NCI-H2107 treated with DMSO at 0.1 percent for 48 hours (cell line): ENCODE measurements at regions not wholly inside any gene's neighbourhood (a gene's known extent, or its start where the extent isn't known, plus 50 kb on each side); places are given as distances from the start of the nearest gene placed in this dataset.

ENCODE experiments used
- DNase-seq: peaks from one replicate; lab custom pipeline; 2025; ENCODE audit not compliant: unreplicated experiment; lab: John Stamatoyannopoulos, UW

DNA sequence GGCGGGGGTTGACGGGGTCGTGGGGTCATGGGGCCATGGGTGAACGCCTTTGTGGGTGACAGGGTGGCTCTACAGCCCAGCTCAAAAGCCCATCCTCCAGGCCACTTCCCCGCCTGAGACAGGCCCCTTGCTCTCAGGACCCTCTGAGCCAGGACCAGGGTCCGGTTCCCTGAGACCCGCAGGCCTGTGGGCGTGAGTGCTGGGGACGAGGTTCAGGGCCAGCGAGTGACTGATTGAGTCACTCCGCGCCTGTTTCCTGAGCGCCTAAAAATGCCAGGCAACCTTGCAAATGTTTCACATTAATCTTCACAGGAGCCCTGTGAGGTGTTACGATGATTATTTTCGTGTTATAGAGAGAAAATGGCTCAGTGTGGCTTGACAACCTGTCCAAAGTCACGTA, 97.8 kb downstream of the ZNF674 start:
- DNase-seq, result no peak

DNA sequence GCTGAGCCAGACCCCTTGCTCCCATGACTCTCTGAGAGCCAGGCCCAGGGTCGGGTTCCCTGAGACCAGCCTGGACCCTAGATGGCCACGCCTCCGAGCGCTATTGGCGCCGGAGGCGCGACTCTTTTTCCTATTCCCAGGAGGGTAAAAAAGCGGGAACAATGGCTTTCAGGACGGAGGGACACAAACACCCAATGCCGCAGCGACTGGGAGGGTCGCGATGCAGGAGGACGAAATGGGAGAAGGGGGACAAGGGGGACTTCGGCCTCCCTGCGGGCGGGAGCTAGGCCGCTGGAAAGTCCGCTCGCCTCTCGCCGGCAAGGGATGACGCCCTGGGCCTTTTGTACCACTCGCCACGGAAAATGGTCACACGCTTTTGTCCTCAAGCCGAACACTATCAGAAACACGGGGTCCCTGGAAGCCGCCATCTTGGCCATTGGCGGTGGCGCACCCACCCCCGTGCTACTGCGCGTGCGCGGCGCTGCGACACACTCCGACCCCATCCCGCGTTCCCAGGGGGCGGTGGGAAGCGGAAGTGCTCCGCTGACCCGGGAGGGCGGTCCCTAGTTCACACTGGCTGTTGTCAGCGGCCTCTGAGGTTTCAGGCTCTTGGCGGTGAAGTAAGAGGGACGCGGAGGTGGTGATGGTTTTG, 98.4 kb downstream of the ZNF674 start:
- peak; percentile 62 for DNase-seq

DNA sequence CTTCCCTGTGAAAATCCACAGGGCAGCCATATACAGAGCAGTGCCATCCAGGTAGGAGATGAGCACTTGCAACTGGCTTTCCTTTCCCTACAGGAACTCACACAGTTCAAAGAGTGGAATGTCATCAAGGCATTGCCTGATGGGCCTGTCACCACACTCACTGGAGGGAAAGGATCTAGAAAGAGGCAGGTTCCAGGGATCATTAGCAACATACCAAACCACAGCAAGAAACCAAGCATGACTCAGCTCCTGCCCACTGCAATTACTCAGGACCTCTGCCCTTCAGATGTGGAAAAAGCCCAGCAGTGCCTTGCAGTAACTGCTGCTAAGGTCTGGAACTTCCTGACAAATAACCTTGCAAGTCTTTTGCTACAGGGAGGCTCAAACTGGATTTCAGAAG, 101.2 kb downstream of the ZNF674 start:
- no peak for DNase-seq

DNA sequence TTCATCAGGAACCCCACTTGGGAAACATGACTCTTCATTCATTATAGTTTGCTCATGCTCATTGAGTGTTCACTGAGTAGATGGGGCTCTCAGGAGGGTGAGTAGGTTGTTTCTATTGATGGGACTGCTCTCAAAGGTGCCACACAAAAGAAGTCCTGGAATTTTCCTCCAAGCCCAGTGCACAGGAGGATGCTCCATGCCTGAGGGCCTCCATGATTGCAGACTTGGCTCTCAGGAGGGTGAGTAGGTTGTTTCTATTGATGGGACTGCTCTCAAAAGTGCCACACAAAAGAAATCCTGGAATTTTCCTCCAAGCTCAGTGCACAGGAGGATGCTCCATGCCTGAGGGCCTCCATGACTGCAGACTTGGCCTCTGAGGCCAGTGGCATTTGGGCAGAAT, 108.5 kb downstream of the ZNF674 start:
- no peak for DNase-seq

DNA sequence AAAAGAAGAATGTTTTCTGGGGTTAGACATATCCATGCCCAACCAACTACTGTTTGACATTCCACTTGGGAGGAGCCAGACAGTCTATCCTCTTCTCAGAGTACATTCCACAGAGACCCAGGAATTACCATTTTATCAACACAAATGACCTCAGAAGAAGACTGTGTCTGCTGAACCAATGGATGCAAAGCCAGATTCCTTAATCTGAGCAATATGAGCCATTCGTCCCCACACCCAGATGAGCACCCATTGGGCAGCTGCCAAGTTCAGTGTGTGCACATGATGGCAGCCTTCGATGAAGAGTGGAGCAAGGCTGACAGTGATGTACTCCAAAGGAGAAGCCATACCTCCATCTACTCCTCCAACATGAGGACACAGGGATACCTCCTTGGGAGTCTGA, 111.3 kb downstream of the ZNF674 start:
- no peak for DNase-seq

DNA sequence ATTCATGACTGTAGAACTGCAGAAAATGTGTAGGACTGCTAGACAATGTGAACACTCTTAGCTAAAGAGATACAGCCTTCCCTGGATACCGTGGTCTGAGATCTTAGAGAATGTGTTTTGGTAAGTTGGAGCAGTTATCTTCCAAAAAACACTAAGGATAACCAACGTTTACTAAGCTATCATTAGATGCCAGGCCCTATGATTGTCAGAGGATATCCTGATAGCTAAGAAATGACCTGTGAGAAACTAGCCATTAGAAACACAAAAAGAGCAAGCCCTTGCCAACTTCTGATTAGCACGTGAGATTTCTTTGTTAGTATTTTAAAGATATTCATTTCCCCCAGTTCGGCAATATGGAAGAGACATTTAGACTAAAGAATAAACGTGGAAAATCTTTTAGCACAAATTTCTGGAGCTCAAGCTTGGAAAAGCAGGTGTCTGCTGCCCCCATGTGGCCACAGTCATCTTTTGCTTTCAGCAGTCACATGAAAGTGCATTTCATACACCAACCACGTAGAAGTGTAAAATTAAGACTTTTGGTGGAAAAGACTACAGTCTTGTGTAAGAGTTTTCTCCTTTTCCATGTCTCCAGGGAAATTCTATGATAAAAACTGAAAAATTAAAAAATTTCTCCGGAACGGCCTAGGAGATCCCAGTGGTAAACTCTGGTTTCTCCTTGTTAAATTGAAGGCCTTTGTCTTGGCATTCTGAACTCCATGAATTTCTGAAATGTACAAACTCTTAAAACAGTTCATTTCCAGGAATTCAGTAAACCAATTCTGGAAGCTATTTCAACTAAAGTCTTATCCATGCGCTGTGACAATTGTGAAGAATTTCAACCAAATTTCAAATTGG, 136.4 kb downstream of the ZNF674 start:
- DNase-seq, result peak; percentile 2

DNA sequence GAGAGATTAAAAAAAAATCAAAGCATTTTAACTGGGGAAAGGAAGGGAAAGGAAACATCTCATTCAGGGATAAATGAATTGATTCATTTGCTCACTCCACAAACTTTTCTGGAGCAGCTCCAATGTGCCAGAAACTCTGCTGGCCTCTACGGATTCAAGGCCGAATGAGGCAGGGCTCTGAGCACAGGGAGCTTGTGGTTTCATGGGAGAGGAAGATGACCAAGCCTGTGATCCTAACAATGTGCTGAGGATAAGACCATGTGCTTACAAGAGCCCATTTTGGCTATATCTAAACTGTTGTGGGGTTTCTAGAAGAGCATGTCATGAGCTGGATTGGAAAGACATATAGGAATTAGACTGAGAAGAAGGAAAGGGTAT, 137.5 kb downstream of the ZNF674 start:
- no peak for DNase-seq

DNA sequence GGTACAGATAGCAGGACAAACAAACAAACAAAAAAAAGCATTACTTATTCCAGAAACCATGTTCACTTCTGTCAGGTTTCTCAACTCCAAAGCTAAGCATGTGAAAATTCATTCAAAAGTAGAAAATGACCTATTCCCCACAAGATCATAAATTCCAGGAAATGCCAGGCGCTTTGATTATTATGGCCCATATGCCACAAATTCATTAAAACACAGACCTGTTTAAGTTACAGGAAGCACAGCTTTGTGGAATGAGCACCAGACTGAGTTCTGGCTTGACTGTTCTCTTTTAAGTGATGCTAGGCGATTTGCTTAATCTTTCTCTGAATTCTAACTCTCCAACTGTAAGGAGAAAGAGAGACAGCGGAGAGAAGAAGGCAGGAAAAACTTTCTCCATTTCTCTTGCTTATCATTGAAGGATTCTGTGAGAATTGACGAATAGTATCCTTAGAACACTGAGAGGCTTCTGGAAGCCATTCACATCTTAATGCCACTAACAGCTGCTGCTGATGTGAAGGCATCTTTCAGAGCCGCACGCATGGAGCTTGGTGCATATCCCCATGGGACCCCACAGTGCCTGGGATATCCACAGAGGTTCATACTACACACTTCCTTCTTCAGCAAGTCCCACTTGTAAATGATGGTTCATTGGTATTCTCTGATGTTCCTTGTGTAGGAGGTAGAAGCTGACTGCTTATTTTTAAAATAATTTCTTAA, 138.0 kb downstream of the ZNF674 start:
- no peak for DNase-seq

DNA sequence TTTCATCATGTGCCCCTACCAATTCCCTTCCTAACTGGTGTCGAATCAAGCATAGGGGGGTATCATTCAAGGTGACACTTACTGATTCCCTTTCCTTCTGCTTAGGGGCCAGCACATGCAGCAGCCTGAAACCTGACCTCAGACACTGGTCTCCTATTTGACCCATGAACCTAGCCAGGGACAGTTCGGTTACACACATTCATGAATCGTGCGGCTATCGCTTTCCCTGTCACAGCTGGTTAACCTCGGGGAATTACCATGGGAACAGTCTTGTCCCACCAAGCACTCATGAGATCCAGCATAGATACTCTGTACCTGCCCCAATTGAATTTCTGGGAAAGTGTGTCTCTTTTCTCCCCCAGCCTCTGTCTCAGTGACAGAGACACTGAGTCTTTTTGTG, 140.4 kb downstream of the ZNF674 start:
- no peak for DNase-seq

DNA sequence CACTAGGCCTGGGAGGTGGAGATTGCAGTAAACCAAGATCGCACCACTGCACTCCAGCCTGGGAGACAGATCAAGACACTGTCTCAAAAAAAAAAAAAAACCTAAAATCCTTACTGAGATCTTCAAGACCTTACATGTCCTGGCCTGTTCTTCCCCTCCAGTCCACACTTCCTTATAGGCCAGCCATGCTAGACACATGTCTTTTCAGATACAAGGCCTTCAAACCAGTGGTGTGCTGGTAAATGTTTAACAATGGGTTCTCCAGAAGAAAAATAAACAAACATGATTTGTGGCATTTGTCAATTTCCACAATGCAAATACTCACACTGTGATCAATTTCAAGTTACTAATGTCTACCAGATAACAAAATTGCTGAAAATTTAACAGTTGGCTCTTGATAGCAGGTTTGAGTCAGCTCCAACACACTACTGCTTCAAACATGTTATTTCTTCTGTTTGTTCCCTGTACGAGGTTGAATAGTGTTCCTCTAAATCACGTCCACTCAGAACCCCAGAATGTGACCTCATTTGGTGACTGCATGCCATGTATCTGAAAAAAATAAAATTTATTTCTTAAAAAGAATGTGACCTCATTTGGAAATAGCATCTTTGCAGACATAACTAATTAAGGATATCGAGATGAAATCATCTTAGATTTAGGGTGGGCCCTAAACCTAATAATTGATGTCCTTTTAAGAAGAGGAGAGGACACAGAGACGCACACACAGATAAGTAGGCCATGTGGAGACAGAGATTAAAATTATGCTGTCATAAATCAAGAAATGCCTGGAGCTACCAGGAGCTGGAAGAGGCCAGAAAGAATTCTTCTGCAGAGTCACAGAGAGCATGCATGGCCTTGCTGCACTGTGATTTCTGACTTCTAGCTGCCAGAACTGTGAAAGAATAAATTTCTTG, 144.4 kb downstream of the ZNF674 start:
- no peak for DNase-seq

DNA sequence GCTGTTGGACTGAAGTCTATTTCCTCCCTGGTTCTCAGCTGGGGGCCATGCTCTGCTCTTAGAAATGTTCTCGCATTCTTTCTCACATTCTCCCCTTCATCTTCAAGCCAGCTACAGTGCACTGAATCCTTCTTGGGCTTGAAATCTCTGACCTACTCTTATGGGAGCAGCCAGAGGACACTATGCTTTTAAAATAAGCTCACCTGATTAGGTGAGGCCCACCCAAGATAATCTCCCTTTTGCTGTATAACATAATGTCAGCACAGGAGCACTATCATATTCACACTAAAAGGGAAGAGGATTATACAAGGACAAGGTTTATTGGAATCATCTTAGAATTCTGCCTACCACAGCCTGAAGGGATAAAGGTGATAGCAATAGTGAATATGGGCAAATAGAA, 146.3 kb downstream of the ZNF674 start:
- no peak for DNase-seq

DNA sequence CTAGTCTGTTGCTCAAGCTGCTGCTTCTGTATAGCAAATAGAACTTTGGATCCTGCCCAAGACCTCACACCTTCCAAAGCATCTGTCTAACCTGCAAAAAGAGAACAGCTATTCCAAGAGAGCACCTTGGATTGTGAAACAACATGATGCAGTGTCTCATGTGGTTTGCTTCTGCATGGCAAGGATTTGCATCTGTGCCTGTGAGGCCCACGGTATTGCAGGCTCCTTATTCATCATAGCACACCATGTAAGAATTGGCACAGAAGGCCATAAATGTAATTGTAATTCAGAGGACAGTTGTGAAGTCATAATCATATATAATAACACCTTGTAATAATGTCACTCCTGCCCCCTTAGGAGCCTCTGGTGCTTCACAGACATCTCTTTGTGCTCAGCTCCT, 147.1 kb downstream of the ZNF674 start:
- no peak for DNase-seq

DNA sequence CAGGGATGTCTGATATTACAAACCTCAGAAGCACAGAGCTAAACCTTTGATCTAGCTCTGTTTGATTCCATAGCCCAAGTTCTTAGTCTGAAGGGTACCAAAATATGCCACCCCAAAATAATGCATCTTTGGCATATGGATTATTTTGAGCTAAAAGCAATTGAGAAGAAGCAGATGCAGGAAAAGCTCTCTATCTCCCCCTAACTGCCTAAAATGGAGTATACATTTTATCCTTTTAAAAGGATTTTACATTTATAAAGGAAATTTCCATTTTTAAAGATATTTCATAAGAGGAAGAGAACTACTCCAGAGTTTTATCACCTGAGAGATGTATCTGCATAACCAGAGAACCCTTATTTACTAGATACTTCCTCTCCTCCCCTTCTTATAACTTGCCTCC, 158.7 kb downstream of the ZNF674 start:
- DNase-seq, result no peak

DNA sequence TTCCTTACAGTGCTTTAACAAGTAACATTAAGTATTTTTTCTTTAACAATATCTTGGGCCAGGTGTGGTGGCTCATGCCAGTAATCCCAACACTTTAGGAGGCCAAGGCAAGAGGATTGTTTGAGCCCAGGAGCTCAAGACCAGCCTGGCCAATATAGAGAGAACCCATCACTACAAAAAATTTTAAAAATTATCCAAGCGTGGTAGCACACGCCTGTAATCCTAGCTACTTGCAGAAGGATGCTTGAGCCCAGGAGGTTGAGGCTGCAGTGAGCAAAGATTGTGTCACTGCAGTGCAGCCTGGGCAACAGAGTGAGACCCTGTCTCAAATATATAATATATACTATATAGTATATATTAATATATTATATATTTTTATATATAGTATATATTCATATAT, 162.2 kb downstream of the ZNF674 start:
- no peak for DNase-seq

DNA sequence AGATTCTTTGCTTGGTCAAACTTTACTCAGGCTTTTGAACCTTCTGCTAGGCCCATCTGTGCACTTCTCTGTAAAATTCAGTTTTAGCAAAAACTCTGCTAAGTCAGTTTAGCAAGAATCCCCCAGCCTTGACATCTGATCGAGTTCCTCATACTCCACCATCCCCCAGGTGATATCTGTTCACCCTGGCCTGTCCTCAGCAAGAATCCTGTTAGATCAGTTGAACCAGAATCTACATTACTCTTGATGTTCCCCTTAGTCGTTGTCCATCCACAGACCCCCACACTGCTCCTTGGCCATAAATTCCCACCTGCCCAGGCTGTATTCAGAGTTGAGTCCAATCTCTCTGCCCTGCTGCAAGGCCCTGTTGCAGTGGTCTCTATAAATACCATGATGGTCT, 162.6 kb downstream of the ZNF674 start:
- DNase-seq, result no peak

DNA sequence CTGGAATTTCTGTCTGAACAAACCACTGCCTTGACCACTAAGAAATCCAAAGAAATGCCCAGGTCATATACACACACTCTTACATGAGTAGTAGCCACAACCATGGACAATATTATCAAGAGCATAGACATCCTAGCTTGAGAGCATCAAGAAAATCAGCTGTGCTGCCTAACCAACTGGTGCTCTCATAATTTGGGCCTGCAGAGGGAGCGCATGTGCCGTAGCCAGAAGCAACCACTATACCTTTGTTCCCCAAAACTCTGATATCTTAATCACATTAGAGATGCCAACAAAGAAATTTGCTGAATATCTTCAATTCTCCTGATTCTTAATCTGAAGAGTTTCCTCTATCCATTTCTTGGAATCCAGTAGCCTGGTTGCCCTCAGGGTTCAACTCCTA, 163.6 kb downstream of the ZNF674 start:
- peak; percentile 51 for DNase-seq

DNA sequence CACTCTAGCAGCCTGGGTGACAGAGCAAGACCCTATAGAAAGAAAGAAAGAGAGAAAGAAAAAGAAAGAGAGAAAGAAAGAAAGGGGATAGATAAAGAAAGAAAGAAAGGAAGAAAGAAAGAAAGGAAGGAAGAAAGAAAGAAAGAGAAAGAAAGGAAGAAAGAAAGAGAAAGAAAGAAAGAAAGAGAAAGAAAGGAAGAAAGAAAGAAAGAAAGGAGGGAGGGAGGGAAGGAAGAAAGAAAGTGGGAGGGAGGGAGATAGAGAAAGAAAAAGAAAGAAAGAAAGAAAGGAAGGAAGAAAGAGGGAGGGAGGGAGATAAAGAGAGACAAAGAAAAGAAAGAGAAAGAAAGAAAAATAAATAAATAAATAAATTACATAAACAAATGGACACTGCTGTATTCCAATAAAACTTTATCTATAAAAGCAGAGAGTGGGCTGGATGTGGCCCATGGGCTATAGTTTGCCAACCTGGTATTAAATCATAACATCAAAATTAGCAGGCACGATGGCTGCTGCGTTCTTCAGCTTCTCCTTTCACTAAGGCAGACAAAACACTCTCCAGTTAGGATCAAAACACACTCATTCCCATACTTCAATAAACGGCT, 165.0 kb downstream of the ZNF674 start:
- DNase-seq, result no peak

DNA sequence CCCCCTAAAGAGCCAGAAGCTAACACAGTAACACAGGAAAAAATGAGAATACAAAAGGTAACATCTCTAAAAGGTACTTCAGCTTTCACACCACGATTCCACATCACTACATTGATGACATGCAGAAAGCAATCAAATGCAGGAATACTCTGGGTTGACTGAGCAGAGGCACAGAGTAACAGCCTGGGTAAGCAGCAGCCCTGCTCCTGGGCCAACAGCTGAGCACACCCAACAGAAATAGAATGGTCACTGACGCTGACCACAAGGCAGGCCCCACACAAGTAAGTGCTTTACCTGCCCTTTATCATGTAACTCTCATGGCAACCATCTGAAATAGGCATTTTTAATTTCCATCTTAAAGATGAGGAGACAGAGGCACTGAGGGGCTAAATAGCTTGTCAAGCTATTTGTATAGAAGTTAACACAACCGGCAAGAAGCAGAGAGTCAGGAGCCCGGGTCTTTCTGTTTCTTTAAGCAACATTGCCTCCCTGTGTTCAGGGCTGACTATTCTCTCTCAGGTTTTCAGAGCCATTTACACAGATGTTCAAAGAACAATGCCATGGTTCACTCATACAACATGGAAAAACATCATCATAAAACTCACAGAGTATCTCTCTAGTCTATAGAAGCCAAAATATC, 168.9 kb downstream of the ZNF674 start:
- peak; percentile 45 for DNase-seq

DNA sequence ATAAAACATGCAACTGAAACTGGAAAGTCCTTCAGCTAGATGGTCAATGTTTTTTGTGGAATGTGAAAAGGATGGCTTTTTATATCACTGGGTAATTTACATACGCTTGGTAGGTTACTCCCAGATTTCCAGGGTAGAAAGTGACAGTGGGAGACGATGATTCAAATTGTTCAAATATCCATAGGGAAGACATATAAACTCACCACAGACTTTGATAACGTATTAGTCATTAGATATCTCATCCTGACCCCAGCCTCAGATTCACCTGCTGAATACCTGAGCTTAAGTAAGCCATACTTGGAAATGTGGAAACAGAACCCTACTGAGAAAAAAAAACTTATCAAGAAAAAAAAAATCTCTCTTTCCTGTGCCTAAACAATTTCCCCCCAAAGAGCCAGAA, 169.4 kb downstream of the ZNF674 start:
- no peak for DNase-seq

DNA sequence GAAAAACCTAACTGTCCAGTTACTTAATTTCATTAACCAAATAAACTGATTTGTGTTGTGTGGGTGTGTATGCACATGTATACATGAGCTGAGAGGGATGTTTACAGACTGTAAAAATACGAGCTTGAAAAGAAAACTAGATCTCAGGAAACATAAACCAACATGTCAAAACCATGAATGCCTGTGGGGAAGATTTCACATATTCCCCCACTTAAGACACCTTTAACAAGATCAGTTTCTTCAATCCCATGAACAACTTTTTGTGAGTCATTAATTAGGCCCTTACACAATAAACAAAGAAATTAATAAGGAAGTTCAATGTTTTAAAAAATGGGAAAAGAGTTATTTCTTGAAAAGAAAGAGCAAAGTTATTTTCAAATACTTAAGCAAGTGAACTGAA, 170.8 kb downstream of the ZNF674 start:
- DNase-seq, result no peak
